ENCODE measurements at regions not wholly inside any gene's neighbourhood (a gene's known extent, or its start where the extent isn't known, plus 50 kb on each side); places are given as distances from the start of the nearest gene placed in this dataset.

DNA sequence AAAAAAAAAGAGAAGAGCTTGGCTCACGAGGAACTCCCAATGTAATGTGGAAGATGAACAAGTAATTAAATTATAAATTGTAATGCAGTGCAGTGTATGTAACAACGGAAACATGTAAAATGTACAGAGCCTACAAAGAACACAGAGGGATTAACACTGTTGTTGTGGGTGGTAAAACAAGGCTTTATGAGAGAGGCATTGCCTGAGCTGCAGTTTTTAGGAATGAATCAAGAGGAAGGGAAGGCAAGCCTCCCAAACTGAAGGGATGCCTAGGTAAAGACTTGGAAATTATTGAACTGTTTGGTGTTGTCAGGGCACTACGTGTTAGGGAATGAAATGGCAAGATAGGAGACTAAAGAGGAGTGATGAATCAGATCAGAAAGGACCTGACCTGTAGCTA is 213.7 kb downstream of the HTR7 start:
- TF ChIP-seq, protein P1, sequence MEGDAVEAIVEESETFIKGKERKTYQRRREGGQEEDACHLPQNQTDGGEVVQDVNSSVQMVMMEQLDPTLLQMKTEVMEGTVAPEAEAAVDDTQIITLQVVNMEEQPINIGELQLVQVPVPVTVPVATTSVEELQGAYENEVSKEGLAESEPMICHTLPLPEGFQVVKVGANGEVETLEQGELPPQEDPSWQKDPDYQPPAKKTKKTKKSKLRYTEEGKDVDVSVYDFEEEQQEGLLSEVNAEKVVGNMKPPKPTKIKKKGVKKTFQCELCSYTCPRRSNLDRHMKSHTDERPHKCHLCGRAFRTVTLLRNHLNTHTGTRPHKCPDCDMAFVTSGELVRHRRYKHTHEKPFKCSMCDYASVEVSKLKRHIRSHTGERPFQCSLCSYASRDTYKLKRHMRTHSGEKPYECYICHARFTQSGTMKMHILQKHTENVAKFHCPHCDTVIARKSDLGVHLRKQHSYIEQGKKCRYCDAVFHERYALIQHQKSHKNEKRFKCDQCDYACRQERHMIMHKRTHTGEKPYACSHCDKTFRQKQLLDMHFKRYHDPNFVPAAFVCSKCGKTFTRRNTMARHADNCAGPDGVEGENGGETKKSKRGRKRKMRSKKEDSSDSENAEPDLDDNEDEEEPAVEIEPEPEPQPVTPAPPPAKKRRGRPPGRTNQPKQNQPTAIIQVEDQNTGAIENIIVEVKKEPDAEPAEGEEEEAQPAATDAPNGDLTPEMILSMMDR (IDR thresholded peaks at IDR 0.05 in 4 of 5, conservative IDR thresholded peaks at IDR 0.05 in 1 of 5), result no peak
- no peak for TF ChIP-seq POLR2A (IDR thresholded peaks at IDR 0.05)

All from gastrocnemius medialis (tissue), 4 donors.